DMS 273 (cell line): ENCODE measurements at regions not wholly inside any gene's neighbourhood (a gene's known extent, or its start where the extent isn't known, plus 50 kb on each side); places are given as distances from the start of the nearest gene placed in this dataset.

Experiments
- DNase-seq: peaks from one replicate; lab custom pipeline; 2025; ENCODE audit not compliant: unreplicated experiment; lab: John Stamatoyannopoulos, UW

GRCh38 chr4:181162676-181163075, 1080.5 kb upstream of the TENM3 start:
- no peak for DNase-seq

GRCh38 chr4:181166742-181167399, 1076.3 kb upstream of the TENM3 start:
- no peak for DNase-seq

- DNase-seq, result no peak
These were observed 1075.0 kb upstream of the TENM3 start for GRCh38 chr4:181168011-181168805.

DNA sequence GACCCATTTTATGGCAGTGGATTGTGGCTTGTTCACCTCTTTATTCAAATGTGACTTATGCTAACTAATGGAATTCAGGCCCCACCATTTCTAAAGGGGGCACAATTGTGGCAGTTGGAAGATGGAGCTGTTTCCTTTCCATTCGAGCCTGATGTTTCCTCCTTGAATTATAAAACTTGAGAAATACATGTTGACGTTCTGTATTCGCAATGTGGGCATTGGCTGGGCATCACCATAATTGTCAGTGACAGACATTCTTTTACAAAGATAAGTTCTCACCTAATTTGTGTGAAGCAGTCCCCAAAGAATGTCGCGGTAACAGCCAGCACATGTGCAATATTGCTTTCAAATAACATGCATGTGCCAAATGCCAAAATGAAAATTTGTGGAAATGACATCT, 1070.2 kb upstream of the TENM3 start:
- no peak for DNase-seq

GRCh38 chr4:181176306-181176705, 1066.9 kb upstream of the TENM3 start:
- no peak for DNase-seq

- no peak for DNase-seq
These were observed 1061.9 kb upstream of the TENM3 start for GRCh38 chr4:181181331-181181730.

- DNase-seq, result no peak
These were observed 1053.5 kb upstream of the TENM3 start for GRCh38 chr4:181189751-181190150.

DNA sequence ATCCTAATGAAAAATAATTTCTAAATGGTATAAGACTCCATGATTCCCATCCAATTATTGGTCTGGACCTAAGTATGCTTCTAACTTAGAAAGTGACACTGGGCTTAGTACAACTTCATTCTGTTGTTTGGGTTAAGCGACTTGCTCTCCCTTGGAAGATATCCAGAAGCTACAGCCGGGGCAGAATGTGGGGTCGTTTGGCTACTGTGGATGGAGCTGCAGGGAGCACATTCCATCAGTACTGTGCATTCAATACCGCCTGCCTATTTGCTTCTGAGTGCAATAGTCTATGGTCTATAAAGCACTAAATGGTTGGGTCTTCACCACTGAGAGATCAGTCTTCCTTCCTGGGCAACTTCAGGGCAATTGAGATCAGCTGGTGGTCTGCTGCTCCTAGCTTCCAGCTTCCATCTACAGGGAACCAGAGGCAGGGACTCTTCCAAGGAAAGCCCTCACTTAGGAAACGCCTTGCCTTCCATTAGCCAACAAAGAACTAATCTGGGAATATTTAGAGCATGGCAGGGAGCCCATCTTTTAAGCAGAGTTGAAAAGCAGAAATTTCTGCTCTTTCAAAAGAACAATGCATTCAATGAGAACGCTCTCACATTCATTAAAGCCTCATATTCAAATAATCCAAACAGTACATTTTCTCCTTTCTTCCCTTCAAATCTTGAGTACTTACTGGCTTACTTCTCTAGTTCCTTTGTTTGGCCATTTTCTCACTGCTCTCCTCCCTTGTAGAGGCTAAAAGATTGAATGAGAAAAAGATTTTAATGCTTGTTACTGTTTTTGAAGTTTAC, 1049.9 kb upstream of the TENM3 start:
- DNase-seq, result no peak

GRCh38 chr4:181194096-181194495, 1049.1 kb upstream of the TENM3 start:
- DNase-seq, result no peak

GRCh38 chr4:181200076-181200475, 1043.1 kb upstream of the TENM3 start:
- DNase-seq, result no peak

DNA sequence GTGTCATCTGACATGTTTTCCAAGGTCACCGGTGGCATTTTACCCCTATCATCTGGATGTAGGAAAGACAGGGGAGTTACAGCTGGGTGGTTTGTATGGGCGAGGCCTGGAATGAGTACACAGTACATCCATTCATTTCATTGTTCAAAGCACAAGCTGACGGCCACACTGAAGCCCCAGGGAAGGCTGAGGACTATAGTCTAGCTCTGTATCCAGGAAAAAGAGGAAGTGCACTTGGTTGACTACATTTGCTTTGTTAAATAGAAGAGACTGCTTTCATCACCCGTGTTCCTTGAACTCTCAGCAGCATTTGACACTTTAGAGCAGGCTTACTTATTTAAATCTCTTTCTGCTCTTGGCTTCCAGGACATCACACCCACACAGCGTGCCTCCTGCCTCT, 1041.0 kb upstream of the TENM3 start:
- DNase-seq, result no peak

GRCh38 chr4:181204109-181204508, 1039.1 kb upstream of the TENM3 start:
- no peak for DNase-seq

- no peak for DNase-seq
These were observed 1029.7 kb upstream of the TENM3 start for GRCh38 chr4:181213551-181213950.

- no peak for DNase-seq
These were observed 1026.7 kb upstream of the TENM3 start for GRCh38 chr4:181216501-181216900.

GRCh38 chr4:181219783-181220416, 1023.3 kb upstream of the TENM3 start:
- DNase-seq, result no peak

DNA sequence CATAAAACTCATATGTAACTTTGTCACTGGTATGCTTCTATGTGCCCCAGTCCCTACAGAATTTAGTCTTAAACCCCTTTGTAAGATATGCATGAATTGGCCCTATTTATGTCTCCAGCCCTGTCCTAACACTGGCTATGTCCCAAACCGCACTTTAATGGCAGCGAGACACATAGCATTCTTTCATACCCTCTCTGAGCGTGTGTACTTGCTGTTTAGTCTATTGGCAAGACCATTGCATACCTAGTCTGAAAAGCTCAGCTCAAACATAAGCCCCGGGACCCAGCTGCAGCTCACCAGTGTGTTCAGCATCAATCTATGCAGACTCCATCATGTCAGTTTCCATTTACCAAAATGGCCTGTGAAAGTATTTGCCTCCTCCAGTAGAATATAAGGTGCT, 1018.4 kb upstream of the TENM3 start:
- DNase-seq, result no peak

- no peak for DNase-seq
These were observed 1017.5 kb upstream of the TENM3 start for GRCh38 chr4:181225616-181226261.

DNA sequence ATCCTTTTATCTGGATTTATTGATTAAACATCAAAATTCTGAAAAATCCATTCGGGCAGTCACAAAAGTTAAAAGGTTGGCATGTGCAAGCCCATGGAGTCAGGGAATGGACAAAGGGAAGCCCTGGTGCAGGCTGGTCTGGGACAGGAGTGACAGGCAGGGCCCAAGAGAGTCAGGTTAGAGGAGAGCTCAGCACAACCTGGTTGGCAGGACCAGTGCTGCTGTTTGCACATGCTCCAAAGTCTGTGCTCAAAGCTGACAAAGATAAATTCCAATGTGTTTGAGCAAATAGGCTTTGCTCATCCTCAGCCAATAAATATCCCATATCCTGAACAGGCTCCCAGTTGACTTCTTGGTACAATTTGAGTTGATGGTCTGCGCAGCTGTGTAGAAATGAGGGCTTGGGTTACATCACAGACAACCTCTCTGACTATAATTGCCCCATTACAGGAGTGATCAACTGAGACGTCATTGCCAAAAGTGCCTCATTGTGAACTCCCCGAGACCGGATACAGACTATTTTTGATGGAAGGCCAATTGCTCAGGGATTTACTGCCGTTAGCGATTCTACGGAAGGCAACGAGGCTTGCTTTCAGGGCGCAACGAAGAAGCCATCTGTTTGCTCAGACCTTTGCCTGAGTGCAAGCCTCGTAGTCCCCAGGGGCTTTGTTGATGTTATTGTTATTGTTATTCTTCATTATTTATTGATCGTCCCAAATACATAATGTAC, 1008.1 kb upstream of the TENM3 start:
- DNase-seq, result no peak

DNA sequence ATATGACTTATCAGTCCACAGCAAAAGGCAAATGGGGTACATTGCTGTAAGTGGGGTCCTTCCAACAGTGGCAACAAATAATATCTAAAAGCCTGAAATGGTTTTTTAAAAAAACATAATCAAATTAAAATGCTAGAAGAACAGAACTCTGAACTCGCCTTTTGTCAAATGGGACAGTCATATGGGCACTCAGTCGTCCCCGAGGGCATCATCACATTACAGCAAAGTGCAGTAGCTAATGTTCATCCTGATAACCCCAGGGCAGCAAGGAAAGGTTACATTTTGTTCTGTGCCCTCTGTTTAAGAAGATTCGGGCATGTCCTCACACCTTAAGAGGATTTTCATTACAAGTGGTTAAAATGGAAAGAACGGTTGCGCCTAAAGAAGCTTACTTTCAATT, 997.9 kb upstream of the TENM3 start:
- no peak for DNase-seq

GRCh38 chr4:181249031-181249430, 994.2 kb upstream of the TENM3 start:
- no peak for DNase-seq
